ENCODE measurements at regions not wholly inside any gene's neighbourhood (a gene's known extent, or its start where the extent isn't known, plus 50 kb on each side); places are given as distances from the start of the nearest gene placed in this dataset.
"Not testable (repeated sequence)": the region's sequence is repeated elsewhere in the genome, so short reads cannot be mapped to it uniquely, and the experiment has no call there.

- intact Hi-C loops (cut with DNase I) = no loop called here
- WGBS, 2 donors = 80 to 84% methylated on average over 1 of the region's 1 CpG
- ATAC-seq (ENCODE audit: low FRiP score) = no peak
These were observed 266.4 kb downstream of the PYDC2 start for GRCh38 chr3:191727338-191727737.

GRCh38 chr3:191728186-191728585 is 267.2 kb downstream of the PYDC2 start:
- 83 to 90% methylated on average over 1 of the region's 1 CpG for WGBS, 2 donors

More at GRCh38 chr3:191727338-191727737, 266.4 kb downstream of the PYDC2 start:
- no peak for DNase-seq
- no peak overlapping the region for H3K4me3 ChIP-seq (ENCODE audit: low read length in 2 of 2)
- no peaks in the 10 kb centered on the region for H3K27me3 ChIP-seq (ENCODE audit: control insufficient read depth in 1 of 2, insufficient read depth in 2 of 2, low read length in 1 of 2)
- no peaks in the 10 kb centered on the region for H3K4me1 ChIP-seq (ENCODE audit: control insufficient read depth in 1 of 2, insufficient read depth in 2 of 2, low read length in 2 of 2)
- no peak overlapping the region for H3K27ac ChIP-seq (ENCODE audit: low read depth in 1 of 2, low read length in 2 of 2)
- H3K36me3 ChIP-seq (ENCODE audit: control insufficient read depth in 1 of 2, insufficient read depth in 2 of 2, low read length in 1 of 2) = no peaks in the 10 kb centered on the region
- no peaks in the 10 kb centered on the region for H3K9me3 ChIP-seq (ENCODE audit: control insufficient read depth, low read length)

GRCh38 chr3:191737742-191738141 is 276.8 kb downstream of the PYDC2 start:
- no peaks in the 10 kb centered on the region for H3K27me3 ChIP-seq (ENCODE audit: control insufficient read depth in 1 of 2, insufficient read depth in 2 of 2, low read length in 1 of 2)

More at GRCh38 chr3:191728186-191728585, 267.2 kb downstream of the PYDC2 start:
- no peak overlapping the region for H3K4me3 ChIP-seq (ENCODE audit: low read length in 2 of 2)
- ATAC-seq (ENCODE audit: low FRiP score) (no peak), DNase-seq (no peak)
- no peaks in the 10 kb centered on the region for H3K27me3 ChIP-seq (ENCODE audit: control insufficient read depth in 1 of 2, insufficient read depth in 2 of 2, low read length in 1 of 2)
- H3K4me1 ChIP-seq (ENCODE audit: control insufficient read depth in 1 of 2, insufficient read depth in 2 of 2, low read length in 2 of 2) = no peaks in the 10 kb centered on the region
- no peaks in the 10 kb centered on the region for H3K36me3 ChIP-seq (ENCODE audit: control insufficient read depth in 1 of 2, insufficient read depth in 2 of 2, low read length in 1 of 2)
- no peaks in the 10 kb centered on the region for H3K9me3 ChIP-seq (ENCODE audit: control insufficient read depth, low read length)
- no peak overlapping the region for H3K27ac ChIP-seq (ENCODE audit: low read depth in 1 of 2, low read length in 2 of 2)
- intact Hi-C loops (cut with DNase I) = no loop called here

GRCh38 chr3:191740712-191741111 is 279.7 kb downstream of the PYDC2 start:
- Histone ChIP-seq H3K36me3 (ENCODE audit: control insufficient read depth in 1 of 2, insufficient read depth in 2 of 2, low read length in 1 of 2) (no peaks in the 10 kb centered on the region), H3K27ac (ENCODE audit: low read depth in 1 of 2, low read length in 2 of 2) (no peak overlapping the region), H3K4me1 (ENCODE audit: control insufficient read depth in 1 of 2, insufficient read depth in 2 of 2, low read length in 2 of 2) (no peaks in the 10 kb centered on the region), H3K27me3 (ENCODE audit: control insufficient read depth in 1 of 2, insufficient read depth in 2 of 2, low read length in 1 of 2) (no peaks in the 10 kb centered on the region), H3K4me3 (ENCODE audit: low read length in 2 of 2) (no peak overlapping the region), H3K9me3 (ENCODE audit: control insufficient read depth, low read length) (no peaks in the 10 kb centered on the region)
- ATAC-seq (ENCODE audit: low FRiP score) (no peak), DNase-seq (no peak)
- WGBS, 2 donors = 63 to 68% methylated on average over 2 of the region's 2 CpGs
- intact Hi-C loops (cut with DNase I) = no loop called here

More at GRCh38 chr3:191737742-191738141, 276.8 kb downstream of the PYDC2 start:
- 21 to 56% methylated on average over 1 of the region's 1 CpG for WGBS, 2 donors
- H3K27ac ChIP-seq (ENCODE audit: low read depth in 1 of 2, low read length in 2 of 2) = no peak overlapping the region
- no peaks in the 10 kb centered on the region for H3K9me3 ChIP-seq (ENCODE audit: control insufficient read depth, low read length)
- no peaks in the 10 kb centered on the region for H3K4me1 ChIP-seq (ENCODE audit: control insufficient read depth in 1 of 2, insufficient read depth in 2 of 2, low read length in 2 of 2)
- DNase-seq (no peak), ATAC-seq (ENCODE audit: low FRiP score) (no peak)
- no peaks in the 10 kb centered on the region for H3K36me3 ChIP-seq (ENCODE audit: control insufficient read depth in 1 of 2, insufficient read depth in 2 of 2, low read length in 1 of 2)
- intact Hi-C loops (cut with DNase I) = no loop called here
- no peak overlapping the region for H3K4me3 ChIP-seq (ENCODE audit: low read length in 2 of 2)

- DNase-seq; H3K9me3 ChIP-seq (ENCODE audit: control insufficient read depth, low read length); H3K27me3 ChIP-seq (ENCODE audit: control insufficient read depth in 1 of 2, insufficient read depth in 2 of 2, low read length in 1 of 2); H3K4me1 ChIP-seq (ENCODE audit: control insufficient read depth in 1 of 2, insufficient read depth in 2 of 2, low read length in 2 of 2); H3K27ac ChIP-seq (ENCODE audit: low read depth in 1 of 2, low read length in 2 of 2); intact Hi-C loops (cut with DNase I); H3K4me3 ChIP-seq (ENCODE audit: low read length in 2 of 2); ATAC-seq (ENCODE audit: low FRiP score); H3K36me3 ChIP-seq (ENCODE audit: control insufficient read depth in 1 of 2, insufficient read depth in 2 of 2, low read length in 1 of 2): not testable (repeated sequence)
- WGBS, 2 donors = 81 to 88% methylated on average over 1 of the region's 1 CpG
These were observed 280.9 kb downstream of the PYDC2 start for GRCh38 chr3:191741847-191742350.

GRCh38 chr3:191743283-191743682 is 282.3 kb downstream of the PYDC2 start:
- no peak overlapping the region for H3K4me3 ChIP-seq (ENCODE audit: low read length in 2 of 2)
- WGBS, 2 donors = 91 to 93% methylated on average over 11 of the region's 11 CpGs
- DNase-seq (no peak), ATAC-seq (ENCODE audit: low FRiP score) (no peak)
- H3K27me3 ChIP-seq (ENCODE audit: control insufficient read depth in 1 of 2, insufficient read depth in 2 of 2, low read length in 1 of 2) = no peaks in the 10 kb centered on the region
- intact Hi-C loops (cut with DNase I) = no loop called here
- H3K36me3 ChIP-seq (ENCODE audit: control insufficient read depth in 1 of 2, insufficient read depth in 2 of 2, low read length in 1 of 2) = no peaks in the 10 kb centered on the region
- H3K27ac ChIP-seq (ENCODE audit: low read depth in 1 of 2, low read length in 2 of 2) = no peak overlapping the region
- no peaks in the 10 kb centered on the region for H3K9me3 ChIP-seq (ENCODE audit: control insufficient read depth, low read length)
- no peaks in the 10 kb centered on the region for H3K4me1 ChIP-seq (ENCODE audit: control insufficient read depth in 1 of 2, insufficient read depth in 2 of 2, low read length in 2 of 2)

- Histone ChIP-seq H3K4me1 (ENCODE audit: control insufficient read depth in 1 of 2, insufficient read depth in 2 of 2, low read length in 2 of 2) (no peaks in the 10 kb centered on the region), H3K27ac (ENCODE audit: low read depth in 1 of 2, low read length in 2 of 2) (no peak overlapping the region), H3K27me3 (ENCODE audit: control insufficient read depth in 1 of 2, insufficient read depth in 2 of 2, low read length in 1 of 2) (no peaks in the 10 kb centered on the region), H3K36me3 (ENCODE audit: control insufficient read depth in 1 of 2, insufficient read depth in 2 of 2, low read length in 1 of 2) (no peaks in the 10 kb centered on the region), H3K4me3 (ENCODE audit: low read length in 2 of 2) (no peak overlapping the region), H3K9me3 (ENCODE audit: control insufficient read depth, low read length) (no peaks in the 10 kb centered on the region)
- intact Hi-C loops (cut with DNase I) = no loop called here
- 78 to 79% methylated on average over 3 of the region's 3 CpGs for WGBS, 2 donors
- ATAC-seq (ENCODE audit: low FRiP score) (no peak), DNase-seq (no peak)
These were observed 289.7 kb downstream of the PYDC2 start for GRCh38 chr3:191750618-191751017.

GRCh38 chr3:191753196-191753595 is 292.2 kb downstream of the PYDC2 start:
- ATAC-seq (ENCODE audit: low FRiP score) (no peak), DNase-seq (no peak)
- no peaks in the 10 kb centered on the region for H3K9me3 ChIP-seq (ENCODE audit: control insufficient read depth, low read length)
- 4 to 10% methylated on average over 3 of the region's 3 CpGs for WGBS, 2 donors
- H3K36me3 ChIP-seq (ENCODE audit: control insufficient read depth in 1 of 2, insufficient read depth in 2 of 2, low read length in 1 of 2) = no peaks in the 10 kb centered on the region
- no peak overlapping the region for H3K27ac ChIP-seq (ENCODE audit: low read depth in 1 of 2, low read length in 2 of 2)
- intact Hi-C loops (cut with DNase I) = no loop called here
- no peaks in the 10 kb centered on the region for H3K4me1 ChIP-seq (ENCODE audit: control insufficient read depth in 1 of 2, insufficient read depth in 2 of 2, low read length in 2 of 2)
- H3K27me3 ChIP-seq (ENCODE audit: control insufficient read depth in 1 of 2, insufficient read depth in 2 of 2, low read length in 1 of 2) = no peaks in the 10 kb centered on the region
- H3K4me3 ChIP-seq (ENCODE audit: low read length in 2 of 2) = no peak overlapping the region

GRCh38 chr3:191761906-191762305 is 300.9 kb downstream of the PYDC2 start:
- Histone ChIP-seq H3K4me3 (ENCODE audit: low read length in 2 of 2) (no peak overlapping the region), H3K27ac (ENCODE audit: low read depth in 1 of 2, low read length in 2 of 2) (no peak overlapping the region), H3K9me3 (ENCODE audit: control insufficient read depth, low read length) (no peaks in the 10 kb centered on the region), H3K27me3 (ENCODE audit: control insufficient read depth in 1 of 2, insufficient read depth in 2 of 2, low read length in 1 of 2) (no peaks in the 10 kb centered on the region), H3K4me1 (ENCODE audit: control insufficient read depth in 1 of 2, insufficient read depth in 2 of 2, low read length in 2 of 2) (no peaks in the 10 kb centered on the region), H3K36me3 (ENCODE audit: control insufficient read depth in 1 of 2, insufficient read depth in 2 of 2, low read length in 1 of 2) (no peaks in the 10 kb centered on the region)
- WGBS, 2 donors = 18 to 25% methylated on average over 2 of the region's 2 CpGs
- no peak for DNase-seq
- intact Hi-C loops (cut with DNase I) = no loop called here
- ATAC-seq (ENCODE audit: low FRiP score) = no peak

Measured in aorta (tissue), 5 donors.